Endothelial cell of umbilical vein (primary cell): ENCODE measurements at regions not wholly inside any gene's neighbourhood (a gene's known extent, or its start where the extent isn't known, plus 50 kb on each side); places are given as distances from the start of the nearest gene placed in this dataset.

Source experiments
- BruUV-seq: library from RNA; stranded (reverse); fragments of 400-500 nt; replicated peaks from 2 replicates; lab custom pipeline; 2021; lab: Mats Ljungman, UMichigan
- CTCF ChIA-PET: fragments of 300-600, 350-600 bp; sonication (Branson Sonifier 250); formaldehyde crosslinking; loops from one replicate; lab custom pipeline; 2021; ENCODE audit warnings: antibody characterized with exemption, inconsistent platforms; lab: Charles Lee
- POLR2A ChIA-PET: fragments of 300-600, 350-600 bp; sonication (Branson Sonifier 250); formaldehyde crosslinking; loops from one replicate; lab custom pipeline; 2021; ENCODE audit warnings: antibody characterized with exemption, inconsistent platforms; lab: Charles Lee
- DNase-seq: peaks from one replicate; pipeline ENCODE4 v3.0.0-alpha.2; 2011; ENCODE audit warnings: low read depth, low spot score
- FAIRE-seq: peaks from 2 replicates; lab custom pipeline; 2011; peaks lifted over from hg19 to GRCh38; lab: Jason Lieb, UNC
- H2AFZ ChIP-seq: 2 replicates; pipeline ENCODE4 v1.6.0; 2012; ENCODE audit warnings: low read depth, low read length, control low read depth, inconsistent platforms
- H3K27ac ChIP-seq: 2 replicates; pipeline ENCODE4 v1.5.1; 2011; ENCODE audit warnings: low read depth, mild to moderate bottlenecking, control low read depth, low read length, moderate library complexity; ENCODE audit not compliant: insufficient read depth
- H3K27me3 ChIP-seq, 2 experiments: 2 replicates each; pipeline versions ENCODE4 v1.6.0 to v1.6.1; 2011; ENCODE audit warnings: low read length in 2 of 2, mixed read lengths in 1 of 2; ENCODE audit not compliant: control insufficient read depth in 2 of 2, insufficient read depth in 2 of 2
- H3K36me3 ChIP-seq, 2 experiments: 2 replicates in 1 of 2; 3 replicates in 1 of 2; pipeline ENCODE4 v1.5.1; 2011; ENCODE audit warnings: low read length in 2 of 2, mild to moderate bottlenecking in 1 of 2, moderate library complexity in 1 of 2; ENCODE audit not compliant: control insufficient read depth in 2 of 2, insufficient read depth in 2 of 2; ENCODE audit errors: extremely low read depth in 1 of 2
- H3K4me1 ChIP-seq: 3 replicates; pipeline ENCODE4 v1.5.1; 2011; ENCODE audit warnings: mild to moderate bottlenecking, low read length; ENCODE audit not compliant: control insufficient read depth, insufficient read depth; ENCODE audit errors: extremely low read depth
- H3K4me2 ChIP-seq: 2 replicates; pipeline ENCODE4 v1.6.1; 2011; ENCODE audit warnings: low read length, control low read depth, mixed read lengths; ENCODE audit not compliant: insufficient read depth
- H3K4me3 ChIP-seq, 3 experiments: fragments of 200-600 bp in 1 of 3; sonication (generic), shearing (Covaris generic) in 1 of 3; replicated peaks in 1 of 3; 2 replicates each; pipeline ENCODE4 v1.5.1; 2011 to 2016; ENCODE audit warnings: control low read depth in 3 of 3, low read length in 3 of 3, mild to moderate bottlenecking in 2 of 3, inconsistent platforms in 1 of 3, low read depth in 1 of 3, moderate library complexity in 1 of 3; ENCODE audit not compliant: insufficient read depth in 1 of 3
- H3K79me2 ChIP-seq: 2 replicates; pipeline ENCODE4 v1.6.0; 2012; ENCODE audit warnings: low read length, inconsistent platforms; ENCODE audit not compliant: control insufficient read depth, insufficient read depth
- H3K9ac ChIP-seq: replicated peaks from 2 replicates; pipeline ENCODE3; 2011; ENCODE audit warnings: low read length, control low read depth; ENCODE audit not compliant: insufficient read depth; ENCODE audit errors: extremely low read depth
- H3K9me1 ChIP-seq: replicated peaks from 3 replicates; pipeline ENCODE4 v1.6.0; 2011; ENCODE audit warnings: mild to moderate bottlenecking, low read length; ENCODE audit not compliant: control insufficient read depth, insufficient read depth; ENCODE audit errors: extremely low read depth
- H3K9me3 ChIP-seq: replicated peaks from 2 replicates; pipeline ENCODE4 v1.5.1; 2012; ENCODE audit warnings: low read length, inconsistent platforms; ENCODE audit not compliant: control insufficient read depth, insufficient read depth
- H4K20me1 ChIP-seq: replicated peaks from 2 replicates; pipeline ENCODE3; 2011; ENCODE audit warnings: mild to moderate bottlenecking, low read length; ENCODE audit not compliant: control insufficient read depth, insufficient read depth; ENCODE audit errors: extremely low read depth
- CTCF ChIP-seq, 2 donors: IDR thresholded peaks; 1 replicate in 1 of 2; 2 replicates in 1 of 2; pipeline ENCODE4 v1.5.1; 2011; ENCODE audit warnings: low read length in 2 of 2, mild to moderate bottlenecking in 2 of 2, moderate library complexity in 2 of 2, control low read depth in 1 of 2, inconsistent platforms in 1 of 2, low read depth in 1 of 2; ENCODE audit not compliant: insufficient read depth in 1 of 2; ENCODE audit errors: extremely low read depth in 1 of 2
- EZH2 ChIP-seq: IDR thresholded peaks from 2 replicates; pipeline ENCODE4 v1.6.1; 2012; ENCODE audit warnings: borderline replicate concordance, low read depth, mild to moderate bottlenecking, moderate library complexity, low read length, inconsistent platforms; ENCODE audit not compliant: severe bottlenecking
- FOS ChIP-seq: IDR thresholded peaks from 2 replicates; pipeline ENCODE4 v1.6.1; 2011; ENCODE audit warnings: mild to moderate bottlenecking, low read length, moderate library complexity, borderline replicate concordance; ENCODE audit not compliant: insufficient read depth
- GATA2 ChIP-seq: IDR thresholded peaks from 2 replicates; pipeline ENCODE4 v1.7.0; 2011; ENCODE audit warnings: low read depth, mild to moderate bottlenecking, moderate library complexity, mixed read lengths, low read length; ENCODE audit not compliant: insufficient read length, insufficient read depth
- JUN ChIP-seq: IDR thresholded peaks from 2 replicates; pipeline ENCODE4 v1.6.1; 2011; ENCODE audit warnings: borderline replicate concordance, low read depth; ENCODE audit not compliant: insufficient read length, insufficient read depth
- MAX ChIP-seq: IDR thresholded peaks from 2 replicates; pipeline ENCODE4 v1.6.1; 2011; ENCODE audit not compliant: insufficient read depth, insufficient read length
- MYC ChIP-seq: IDR thresholded peaks from one replicate; pipeline ENCODE4 v1.6.1; 2011; ENCODE audit warnings: mild to moderate bottlenecking, low read depth, low read length
- POLR2A ChIP-seq: IDR thresholded peaks from 2 replicates; pipeline ENCODE4 v1.6.1; 2012; ENCODE audit warnings: low read depth, mild to moderate bottlenecking, control low read depth, low read length
- POLR2AphosphoS5 ChIP-seq: IDR thresholded peaks from 2 replicates; pipeline ENCODE4 v1.6.1; 2012; ENCODE audit warnings: low read depth, mild to moderate bottlenecking, control low read depth, low read length, moderate library complexity; ENCODE audit not compliant: insufficient read depth
- dilution Hi-C: fragments of 300-500 bp; cut with MboI; formaldehyde crosslinking; loops from one replicate; pipeline ENCODE4 v1.15.0; 2019; ENCODE audit warnings: low sequenced_read_pairs; ENCODE audit not compliant: extremely low pct_ligation_motif_present
- intact Hi-C: fragments of 100-400 bp; cut with micrococcal nuclease; formaldehyde crosslinking; loops from one replicate; pipeline ENCODE4 v1.10.0; 2022

GRCh38 chr20:19122395-19122794 is 90.0 kb upstream of the SLC24A3 start:
- BruUV-seq, result no TSS peak
- no peaks in the 10 kb centered on the region for H3K79me2 ChIP-seq
- ChIA-PET POLR2A (no interaction called here), CTCF (no interaction called here)
- H3K4me1 ChIP-seq, result no peaks in the 10 kb centered on the region
- intact Hi-C loops (no loop called here), dilution Hi-C loops (no loop called here)
- H3K9me1 ChIP-seq, result no peaks in the 10 kb centered on the region
- H3K36me3 ChIP-seq, result no peaks in the 10 kb centered on the region
- H3K4me3 ChIP-seq, result no peak overlapping the region
- H3K9me3 ChIP-seq, result peaks cover 3% of the 10 kb centered on the region
- no peaks in the 10 kb centered on the region for H4K20me1 ChIP-seq
- no peaks in the 10 kb centered on the region for H3K27me3 ChIP-seq
- TF ChIP-seq MYC (no peak), POLR2A (no peak), EZH2 (no peak), POLR2AphosphoS5 (no peak), FOS (no peak), CTCF (IDR thresholded peaks at IDR 0.05; ENCODE audit: extremely low read depth in 1 of 2, insufficient read depth in 1 of 2, low read depth in 1 of 2, low read length in 2 of 2) (no peak), JUN (no peak), GATA2 (no peak), MAX (no peak)
- FAIRE-seq, result no peak
- H2AFZ ChIP-seq, result no peak overlapping the region
- H3K27ac ChIP-seq, result no peak overlapping the region
- H3K9ac ChIP-seq, result no peak overlapping the region
- no peak overlapping the region for H3K4me2 ChIP-seq
- no peak for DNase-seq
